Brain microvascular endothelial cell (primary cell): ENCODE measurements at regions not wholly inside any gene's neighbourhood (a gene's known extent, or its start where the extent isn't known, plus 50 kb on each side); places are given as distances from the start of the nearest gene placed in this dataset.

Source experiments
- DNase-seq: peaks from one replicate; pipeline ENCODE4 v3.0.0-alpha.2; 2020
- H3K27ac ChIP-seq: fragments of 250-450 bp; sonication (Bioruptor Pico); 2 replicates; pipeline ENCODE4 v1.5.1; 2020; ENCODE audit warnings: mild to moderate bottlenecking, moderate library complexity
- H3K27me3 ChIP-seq: fragments of 250-450 bp; sonication (Bioruptor Pico); replicated peaks from 2 replicates; pipeline ENCODE4 v1.5.1; 2020; ENCODE audit warnings: mild to moderate bottlenecking
- H3K36me3 ChIP-seq: fragments of 250-450 bp; sonication (Bioruptor Pico); replicated peaks from 2 replicates; pipeline ENCODE4 v1.5.1; 2020; ENCODE audit warnings: mild to moderate bottlenecking
- H3K4me3 ChIP-seq: 2 replicates; pipeline ENCODE4 v1.5.1; 2011; ENCODE audit warnings: low read depth, mild to moderate bottlenecking, control low read depth, low read length, moderate library complexity
- in situ Hi-C: cut with HindIII; loops from 2 replicates; pipeline ENCODE4 v1.10.0; 2017; ENCODE audit warnings: low sequenced_read_pairs, low pct_ligation_motif_present
- TF ChIP-seq, protein P1 (sequence below): IDR thresholded peaks from 2 replicates; pipeline ENCODE4 v1.5.1; 2011; ENCODE audit warnings: low read depth, mild to moderate bottlenecking, moderate library complexity, low read length, control low read depth, inconsistent platforms; ENCODE audit errors: missing control alignments

DNA sequence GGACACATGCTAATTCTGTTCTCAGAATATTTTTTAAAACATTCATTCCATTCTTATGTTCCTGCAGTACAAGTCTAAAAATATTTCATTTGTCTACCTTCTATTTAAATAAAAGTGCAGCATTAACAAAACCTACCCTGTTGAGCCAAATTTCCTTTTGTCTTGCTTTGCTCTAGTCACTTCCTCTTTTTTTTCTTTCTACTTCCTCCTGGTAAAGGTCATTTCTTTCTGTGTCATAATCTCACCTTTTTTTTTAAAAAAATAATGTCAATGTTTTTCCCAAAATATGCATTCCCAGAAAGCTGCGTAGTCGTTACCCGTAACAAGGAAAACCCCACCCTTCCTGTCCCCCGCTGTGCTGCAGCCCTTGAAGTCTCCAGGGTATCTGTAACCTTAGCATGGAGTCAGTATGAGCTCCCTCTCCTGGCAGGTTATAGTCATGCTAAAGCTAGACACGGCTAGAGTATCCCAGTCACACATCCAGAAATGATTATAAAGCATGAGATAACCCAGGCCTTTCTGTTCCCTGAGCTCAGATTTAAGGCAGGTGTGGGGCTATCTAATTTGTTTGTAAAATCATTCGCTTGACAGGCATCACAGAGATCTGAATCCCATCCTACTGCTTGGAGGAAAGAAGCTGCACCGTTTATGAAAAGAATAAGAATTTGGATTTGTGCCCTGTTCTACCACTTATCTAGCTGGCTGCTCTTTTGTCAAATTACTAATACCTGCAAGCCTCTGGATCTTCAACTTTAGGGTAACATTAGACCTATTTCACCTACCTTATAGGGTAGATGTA lies 51.1 kb upstream of the EED start:
- peak; percentile 88 for DNase-seq
- in situ Hi-C loops, result no loop called here
- peak overlapping the region; percentile 33 for H3K4me3 ChIP-seq
- TF ChIP-seq, protein P1, sequence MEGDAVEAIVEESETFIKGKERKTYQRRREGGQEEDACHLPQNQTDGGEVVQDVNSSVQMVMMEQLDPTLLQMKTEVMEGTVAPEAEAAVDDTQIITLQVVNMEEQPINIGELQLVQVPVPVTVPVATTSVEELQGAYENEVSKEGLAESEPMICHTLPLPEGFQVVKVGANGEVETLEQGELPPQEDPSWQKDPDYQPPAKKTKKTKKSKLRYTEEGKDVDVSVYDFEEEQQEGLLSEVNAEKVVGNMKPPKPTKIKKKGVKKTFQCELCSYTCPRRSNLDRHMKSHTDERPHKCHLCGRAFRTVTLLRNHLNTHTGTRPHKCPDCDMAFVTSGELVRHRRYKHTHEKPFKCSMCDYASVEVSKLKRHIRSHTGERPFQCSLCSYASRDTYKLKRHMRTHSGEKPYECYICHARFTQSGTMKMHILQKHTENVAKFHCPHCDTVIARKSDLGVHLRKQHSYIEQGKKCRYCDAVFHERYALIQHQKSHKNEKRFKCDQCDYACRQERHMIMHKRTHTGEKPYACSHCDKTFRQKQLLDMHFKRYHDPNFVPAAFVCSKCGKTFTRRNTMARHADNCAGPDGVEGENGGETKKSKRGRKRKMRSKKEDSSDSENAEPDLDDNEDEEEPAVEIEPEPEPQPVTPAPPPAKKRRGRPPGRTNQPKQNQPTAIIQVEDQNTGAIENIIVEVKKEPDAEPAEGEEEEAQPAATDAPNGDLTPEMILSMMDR, result peak; percentile 88
- H3K36me3 ChIP-seq, result no peaks in the 10 kb centered on the region
- H3K27ac ChIP-seq, result no peak overlapping the region
- H3K27me3 ChIP-seq, result no peaks in the 10 kb centered on the region

DNA sequence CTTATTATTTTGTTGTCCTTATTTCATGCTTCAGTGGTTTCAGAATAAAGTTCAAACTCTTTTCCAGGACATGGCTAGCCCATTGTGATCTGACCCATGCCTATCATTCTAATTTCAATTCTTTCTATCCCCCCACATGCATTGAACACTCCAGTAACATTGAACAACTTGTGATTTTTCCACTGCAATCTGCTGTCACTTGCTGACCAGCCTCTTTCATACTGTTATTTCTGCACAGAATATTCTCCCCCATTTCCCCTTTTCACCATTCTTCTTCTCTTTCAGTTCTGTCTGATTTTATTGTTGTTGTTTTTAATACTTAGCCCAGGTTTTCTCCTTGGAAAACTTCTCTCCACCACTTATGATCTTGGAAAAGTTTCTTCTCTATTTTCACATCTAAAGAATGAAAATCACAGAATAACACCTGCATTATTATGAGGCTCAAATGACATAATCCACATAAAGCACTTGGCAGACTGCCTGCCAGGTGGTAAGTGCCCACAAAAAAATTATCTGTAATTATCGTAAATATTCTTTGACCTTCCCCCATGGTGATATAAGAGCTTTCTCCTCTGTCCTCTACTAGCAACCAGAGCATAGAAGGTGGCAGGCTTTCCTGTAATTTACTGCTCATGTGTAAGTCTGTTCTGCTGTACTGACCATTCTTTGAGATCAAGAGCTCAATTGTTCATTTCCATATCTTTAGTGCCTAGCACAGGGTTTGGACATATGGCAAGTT lies 51.9 kb upstream of the EED start:
- no peaks in the 10 kb centered on the region for H3K36me3 ChIP-seq
- H3K27me3 ChIP-seq, result no peaks in the 10 kb centered on the region
- H3K27ac ChIP-seq, result no peak overlapping the region
- TF ChIP-seq, protein P1, result no peak
- no peak for DNase-seq
- in situ Hi-C loops, result no loop called here
- no peak overlapping the region for H3K4me3 ChIP-seq

DNA sequence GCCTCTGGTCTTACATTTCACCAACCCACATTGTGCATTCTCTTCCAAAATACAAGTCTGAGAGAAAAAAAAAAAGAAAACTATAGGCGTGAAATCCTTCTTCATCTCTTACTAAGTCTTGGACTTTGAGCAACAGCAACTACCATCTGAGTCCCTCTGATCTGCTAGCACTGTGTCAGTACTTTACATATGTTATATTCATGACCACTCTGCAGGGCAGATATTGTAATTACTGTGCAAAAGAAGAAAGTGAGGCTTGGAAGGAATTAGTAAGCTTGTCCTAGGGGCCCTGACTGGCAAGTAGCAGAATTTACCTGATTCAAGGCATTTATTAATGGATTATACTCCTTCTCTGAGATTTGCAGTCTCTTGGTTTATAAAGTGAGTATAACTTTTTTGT lies 52.7 kb upstream of the EED start:
- Histone ChIP-seq H3K27me3 (no peaks in the 10 kb centered on the region), H3K27ac (no peak overlapping the region)

GRCh38 chr11:86187027-86187426 lies 57.5 kb upstream of the EED start:
- no peak overlapping the region for H3K27ac ChIP-seq
- DNase-seq, result no peak
- TF ChIP-seq, protein P1, result no peak
- no peaks in the 10 kb centered on the region for H3K27me3 ChIP-seq
- no peak overlapping the region for H3K4me3 ChIP-seq
- in situ Hi-C loops, result no loop called here
- no peaks in the 10 kb centered on the region for H3K36me3 ChIP-seq

More for the DNA sequence above, 52.7 kb upstream of the EED start:
- no peaks in the 10 kb centered on the region for H3K36me3 ChIP-seq
- DNase-seq, result no peak
- TF ChIP-seq, protein P1, result no peak
- in situ Hi-C loops, result no loop called here
- H3K4me3 ChIP-seq, result no peak overlapping the region

DNA sequence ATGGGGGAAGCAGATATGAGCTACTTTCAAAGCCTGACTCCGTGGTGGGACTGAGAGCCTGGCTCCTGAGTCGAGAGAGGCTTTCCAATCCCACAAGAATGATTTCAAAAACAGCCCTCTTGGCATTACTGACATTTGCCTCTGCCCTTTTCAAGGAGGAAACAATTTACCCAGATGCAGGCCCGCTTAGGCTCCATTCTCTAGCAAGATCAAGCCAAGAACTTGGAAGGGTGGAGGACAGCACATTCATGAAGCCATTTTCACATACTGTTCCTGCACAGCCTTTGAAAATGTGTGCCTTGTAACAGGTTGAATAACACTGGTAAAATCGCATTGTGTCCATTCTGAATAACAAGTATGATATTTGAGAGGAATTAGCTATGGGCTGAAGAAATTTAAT lies 58.2 kb upstream of the EED start:
- in situ Hi-C loops, result no loop called here
- TF ChIP-seq, protein P1, result no peak
- no peaks in the 10 kb centered on the region for H3K27me3 ChIP-seq
- H3K27ac ChIP-seq, result no peak overlapping the region
- H3K36me3 ChIP-seq, result no peaks in the 10 kb centered on the region
- no peak for DNase-seq
- H3K4me3 ChIP-seq, result no peak overlapping the region

GRCh38 chr11:86185381-86185750 lies 59.2 kb upstream of the EED start:
- in situ Hi-C loops, result no loop called here
- Histone ChIP-seq H3K4me3 (no peak overlapping the region), H3K27ac (no peak overlapping the region), H3K27me3 (no peaks in the 10 kb centered on the region), H3K36me3 (no peaks in the 10 kb centered on the region)
- TF ChIP-seq, protein P1, result no peak
- DNase-seq, result no peak
